Gastrocnemius medialis (tissue), 4 donors: ENCODE measurements at regions not wholly inside any gene's neighbourhood (a gene's known extent, or its start where the extent isn't known, plus 50 kb on each side); places are given as distances from the start of the nearest gene placed in this dataset.

Experiments
- POLR2A ChIP-seq, 2 donors: fragments of 450-650 bp; IDR thresholded peaks; one replicate each; pipeline ENCODE4 v1.6.1; 2017; ENCODE audit warnings: antibody characterized with exemption in 2 of 2, mild to moderate bottlenecking in 2 of 2, moderate library complexity in 2 of 2
- TF ChIP-seq, protein P1 (sequence below), 5 experiments: fragments of 450-650 bp in 3 of 5; fragments of 200-600 bp in 2 of 5; sonication (generic) in 2 of 5; IDR thresholded peaks in 4 of 5; conservative IDR thresholded peaks in 1 of 5; 1 replicate in 4 of 5; 2 replicates in 1 of 5; pipeline ENCODE4 v1.5.1; 2016 to 2019; ENCODE audit warnings: antibody characterized with exemption in 5 of 5, mild to moderate bottlenecking in 3 of 5, moderate library complexity in 3 of 5

DNA sequence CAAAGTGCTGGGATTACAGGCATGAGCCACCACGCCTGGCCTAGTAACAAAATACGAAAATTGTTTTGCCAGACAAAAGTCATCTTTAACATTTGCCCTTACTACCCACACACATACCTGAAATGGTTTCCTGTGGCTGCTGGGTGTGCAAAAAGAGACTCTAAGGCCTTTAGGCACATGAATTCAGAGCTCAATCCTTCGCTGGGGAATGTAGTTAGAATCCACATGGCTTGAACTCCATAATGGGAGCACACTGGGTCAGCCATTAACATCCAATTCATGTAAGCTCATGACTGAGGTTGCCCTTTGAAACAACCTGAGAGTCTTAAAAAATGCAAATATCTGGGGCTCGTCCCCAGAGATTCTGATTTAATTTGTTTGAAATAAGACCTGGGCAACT is 87.8 kb downstream of the HPGD start:
- TF ChIP-seq, protein P1, sequence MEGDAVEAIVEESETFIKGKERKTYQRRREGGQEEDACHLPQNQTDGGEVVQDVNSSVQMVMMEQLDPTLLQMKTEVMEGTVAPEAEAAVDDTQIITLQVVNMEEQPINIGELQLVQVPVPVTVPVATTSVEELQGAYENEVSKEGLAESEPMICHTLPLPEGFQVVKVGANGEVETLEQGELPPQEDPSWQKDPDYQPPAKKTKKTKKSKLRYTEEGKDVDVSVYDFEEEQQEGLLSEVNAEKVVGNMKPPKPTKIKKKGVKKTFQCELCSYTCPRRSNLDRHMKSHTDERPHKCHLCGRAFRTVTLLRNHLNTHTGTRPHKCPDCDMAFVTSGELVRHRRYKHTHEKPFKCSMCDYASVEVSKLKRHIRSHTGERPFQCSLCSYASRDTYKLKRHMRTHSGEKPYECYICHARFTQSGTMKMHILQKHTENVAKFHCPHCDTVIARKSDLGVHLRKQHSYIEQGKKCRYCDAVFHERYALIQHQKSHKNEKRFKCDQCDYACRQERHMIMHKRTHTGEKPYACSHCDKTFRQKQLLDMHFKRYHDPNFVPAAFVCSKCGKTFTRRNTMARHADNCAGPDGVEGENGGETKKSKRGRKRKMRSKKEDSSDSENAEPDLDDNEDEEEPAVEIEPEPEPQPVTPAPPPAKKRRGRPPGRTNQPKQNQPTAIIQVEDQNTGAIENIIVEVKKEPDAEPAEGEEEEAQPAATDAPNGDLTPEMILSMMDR (IDR thresholded peaks at IDR 0.05 in 4 of 5, conservative IDR thresholded peaks at IDR 0.05 in 1 of 5): no peak
- no peak for TF ChIP-seq POLR2A (IDR thresholded peaks at IDR 0.05)
